ENCODE measurements at regions not wholly inside any gene's neighbourhood (a gene's known extent, or its start where the extent isn't known, plus 50 kb on each side); places are given as distances from the start of the nearest gene placed in this dataset.

- DNase-seq: no peak
These were observed 53.8 kb downstream of the ADM start for GRCh38 chr11:10358696-10359095.

- DNase-seq: no peak
These were observed 54.3 kb downstream of the ADM start for GRCh38 chr11:10359171-10359570.

DNA sequence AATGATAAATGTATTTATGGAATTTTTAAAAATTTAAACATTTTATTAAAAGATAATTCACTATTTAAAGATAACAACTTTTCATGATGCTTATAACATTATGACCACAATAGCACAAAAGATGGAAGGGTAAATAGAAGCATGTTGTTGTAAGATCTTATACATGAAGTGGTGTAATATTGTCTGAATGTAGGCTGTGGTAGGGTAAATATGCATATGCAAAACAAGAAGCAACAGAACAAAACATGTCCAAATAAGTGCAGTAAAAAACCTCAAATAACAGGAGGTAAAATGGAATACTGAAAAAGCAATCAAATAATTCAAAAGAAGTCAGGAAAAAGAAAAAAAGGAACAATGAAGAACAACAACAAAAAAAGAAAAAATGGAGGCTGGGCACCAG is 56.0 kb downstream of the ADM start:
- no peak for DNase-seq

DNA sequence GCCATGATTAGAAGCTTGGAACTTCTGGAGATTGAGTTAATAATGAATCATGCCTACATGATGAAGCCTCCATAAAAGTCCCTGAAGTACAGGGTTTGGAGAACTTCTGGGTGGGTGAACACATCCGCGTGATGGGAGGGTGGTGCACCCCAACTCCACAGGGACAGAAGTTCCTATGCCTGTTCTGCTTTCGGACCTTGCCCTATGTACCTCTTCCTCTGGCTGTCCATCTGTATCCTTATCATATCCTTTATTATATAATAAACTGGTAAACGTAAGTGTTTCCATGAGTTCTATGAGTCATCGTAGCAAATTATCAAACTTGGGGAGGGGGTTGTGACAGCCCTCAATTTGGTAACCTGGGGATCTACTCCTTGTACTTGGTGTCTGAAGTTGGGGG is 60.2 kb downstream of the ADM start:
- no peak for DNase-seq

DNA sequence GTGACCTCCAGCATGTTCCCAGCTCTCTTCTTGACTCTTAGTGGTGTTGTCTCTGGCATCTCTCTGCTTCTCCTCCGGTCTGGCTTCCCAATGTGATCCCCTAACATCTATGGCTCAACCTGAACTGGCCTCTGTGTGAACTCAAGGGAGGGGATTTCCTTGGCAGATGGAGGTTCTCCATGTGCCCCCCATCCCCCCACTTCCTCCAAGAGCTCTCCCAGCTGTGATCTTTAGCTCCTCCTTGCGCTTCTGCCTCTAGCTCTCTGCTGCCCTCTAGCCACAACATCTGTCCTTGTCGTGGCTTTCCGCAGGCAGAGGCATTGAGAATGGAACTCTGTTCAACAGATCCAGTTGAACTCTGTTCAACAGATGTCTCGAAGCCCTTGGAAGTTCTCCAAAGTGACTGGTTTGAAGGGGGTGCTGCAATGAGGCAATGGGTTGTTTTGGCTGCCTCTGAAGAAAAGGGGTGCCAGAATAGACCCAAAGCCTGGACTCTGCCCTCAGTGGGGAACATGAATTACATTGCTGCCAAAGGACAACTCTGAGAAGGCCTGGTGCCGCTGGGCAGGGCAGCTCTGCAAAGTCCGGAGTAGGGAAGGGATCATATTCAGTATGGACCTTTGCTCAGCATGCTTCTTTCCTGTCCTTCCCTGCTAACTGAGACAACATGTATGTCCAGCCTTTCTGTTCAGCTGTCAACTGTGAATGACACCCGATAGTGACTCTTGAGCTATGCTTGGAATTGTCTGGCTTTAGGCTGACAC is 61.9 kb downstream of the ADM start:
- DNase-seq: peak; percentile 92

GRCh38 chr11:10371926-10372641 is 67.2 kb downstream of the ADM start:
- no peak for DNase-seq

DNA sequence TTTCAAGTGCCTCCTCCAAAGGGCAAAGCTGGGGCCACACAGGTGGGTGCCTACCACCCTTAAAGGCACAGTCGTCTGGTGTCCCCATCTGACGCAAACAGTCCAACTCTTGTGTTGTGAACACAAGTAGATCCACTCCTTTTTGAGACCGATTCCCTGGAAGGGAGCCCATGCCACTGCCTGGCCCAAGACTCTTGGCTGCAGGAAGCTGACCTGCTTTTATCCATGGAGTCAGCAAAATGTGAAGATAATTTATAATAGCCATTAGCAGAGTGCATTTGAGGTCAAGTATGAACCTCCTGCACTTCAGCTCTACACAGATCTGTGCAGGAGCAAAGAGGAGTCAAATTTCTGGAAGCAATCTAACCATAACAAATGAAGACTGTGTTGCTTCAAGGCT is 68.5 kb downstream of the ADM start:
- DNase-seq: no peak

DNA sequence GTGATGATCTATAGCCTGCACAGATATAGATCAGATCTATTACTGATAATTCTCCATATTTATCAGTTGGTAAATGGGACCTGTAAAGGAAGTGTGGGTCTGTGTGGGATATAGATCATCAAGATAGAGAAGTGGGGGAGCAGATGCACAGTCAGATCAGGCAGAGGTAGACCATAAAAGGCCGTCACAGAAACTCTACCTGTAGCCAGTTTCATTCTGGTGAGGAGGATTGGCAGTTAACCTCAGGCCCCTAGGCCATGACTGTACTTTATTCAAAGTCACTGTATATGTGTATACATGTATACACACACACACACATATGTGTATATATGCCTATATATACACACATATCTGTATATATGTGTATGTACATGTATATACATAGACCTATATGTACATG is 69.1 kb downstream of the ADM start:
- DNase-seq: no peak

DNA sequence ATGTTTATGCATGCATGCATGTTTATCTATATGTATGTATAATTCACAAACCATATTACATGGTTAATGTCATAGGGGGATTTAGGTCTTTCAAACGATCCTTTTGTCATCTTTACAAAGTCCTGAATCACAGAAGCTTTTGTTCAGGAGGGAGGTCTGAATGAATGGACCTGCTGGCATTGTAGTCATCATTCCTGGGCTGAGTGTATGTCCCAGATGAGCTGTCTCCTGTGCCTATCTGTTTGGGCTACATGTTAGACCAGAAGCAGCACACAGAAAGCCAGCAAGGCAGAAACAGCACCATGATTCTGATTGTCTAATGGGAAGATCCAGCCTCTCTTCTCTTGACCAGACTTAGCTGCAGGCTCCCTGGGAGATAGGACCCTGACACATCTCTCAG is 69.5 kb downstream of the ADM start:
- DNase-seq: no peak

GRCh38 chr11:10375280-10375971 is 70.6 kb downstream of the ADM start:
- DNase-seq: peak; percentile 97

DNA sequence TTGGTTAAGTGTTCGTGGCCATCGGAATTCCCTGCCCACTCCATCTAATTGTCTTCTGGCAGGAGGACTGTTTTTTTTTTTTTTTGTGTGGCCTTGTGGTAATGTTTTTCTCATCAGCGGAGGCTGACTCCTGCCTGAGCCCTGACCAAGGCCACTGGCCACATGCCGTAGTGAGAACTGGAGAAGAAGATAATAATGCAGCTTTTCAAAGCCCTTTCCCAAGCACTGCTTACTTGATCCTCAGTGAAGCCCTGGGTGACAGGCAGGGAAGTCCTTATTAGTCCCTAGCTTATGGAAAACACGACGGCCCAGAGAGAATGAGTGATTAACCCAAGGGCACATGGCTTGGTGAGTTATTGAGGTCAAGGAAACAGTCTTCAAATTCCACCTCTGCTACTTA is 71.2 kb downstream of the ADM start:
- no peak for DNase-seq

GRCh38 chr11:10377183-10377582 is 72.3 kb downstream of the ADM start:
- DNase-seq: no peak

DNA sequence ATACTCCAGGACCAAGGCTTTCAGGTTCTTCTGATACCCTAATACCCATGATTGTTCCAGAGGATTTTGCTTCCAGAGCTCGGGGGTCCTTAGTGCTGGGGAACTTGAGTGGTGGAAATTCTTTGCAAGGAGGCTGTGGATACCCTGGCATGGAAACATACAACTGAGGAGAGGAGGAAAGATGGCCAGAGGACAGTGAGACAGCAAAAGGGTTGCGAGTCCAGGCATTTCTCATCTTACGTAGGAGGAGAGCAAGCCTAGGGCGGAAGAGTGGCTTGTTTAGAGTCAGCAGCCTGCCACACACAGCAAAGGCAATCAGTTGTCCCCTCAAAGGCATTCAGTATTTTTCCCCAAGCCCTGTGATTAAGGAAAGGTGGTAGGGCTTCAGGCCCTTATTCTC is 73.5 kb downstream of the ADM start:
- no peak for DNase-seq

DNA sequence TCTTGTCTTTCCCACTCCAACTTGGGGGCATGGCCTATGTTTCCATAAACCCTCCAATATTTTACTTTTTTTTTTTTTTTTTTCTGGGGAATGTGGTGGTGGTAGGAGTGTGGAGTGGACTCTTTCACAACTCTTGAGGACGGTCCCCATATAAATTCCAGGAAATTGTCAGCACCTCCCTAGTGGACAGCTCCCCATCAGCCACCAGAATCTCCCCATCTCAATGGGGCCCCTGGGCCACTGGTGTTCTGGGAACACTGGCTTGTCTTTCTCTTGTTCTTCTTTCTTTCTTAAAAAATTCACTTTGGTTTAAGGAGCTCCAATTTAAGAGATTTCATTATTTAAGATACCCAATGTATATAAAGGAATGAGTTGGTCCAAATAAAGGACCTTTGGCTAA is 74.1 kb downstream of the ADM start:
- DNase-seq: no peak

DNA sequence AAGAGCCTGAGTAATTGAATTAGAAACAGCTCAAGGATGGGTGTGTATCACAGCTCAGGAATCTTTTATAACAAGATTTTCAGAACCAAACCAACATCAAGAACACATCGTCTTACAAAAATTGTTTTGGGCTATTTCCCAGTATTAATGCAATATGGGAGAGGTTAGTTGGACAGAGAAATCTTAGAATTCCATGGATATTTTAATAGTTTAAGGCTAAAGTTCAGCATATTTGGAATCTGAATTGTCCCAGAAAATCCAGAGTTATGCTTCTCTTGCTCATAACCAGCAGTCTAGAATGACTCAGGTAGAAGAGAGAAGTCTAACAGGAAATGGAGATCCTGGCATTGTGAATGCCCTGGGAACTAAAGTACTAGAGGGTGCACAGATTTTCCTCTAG is 74.6 kb downstream of the ADM start:
- peak; percentile 85 for DNase-seq

DNA sequence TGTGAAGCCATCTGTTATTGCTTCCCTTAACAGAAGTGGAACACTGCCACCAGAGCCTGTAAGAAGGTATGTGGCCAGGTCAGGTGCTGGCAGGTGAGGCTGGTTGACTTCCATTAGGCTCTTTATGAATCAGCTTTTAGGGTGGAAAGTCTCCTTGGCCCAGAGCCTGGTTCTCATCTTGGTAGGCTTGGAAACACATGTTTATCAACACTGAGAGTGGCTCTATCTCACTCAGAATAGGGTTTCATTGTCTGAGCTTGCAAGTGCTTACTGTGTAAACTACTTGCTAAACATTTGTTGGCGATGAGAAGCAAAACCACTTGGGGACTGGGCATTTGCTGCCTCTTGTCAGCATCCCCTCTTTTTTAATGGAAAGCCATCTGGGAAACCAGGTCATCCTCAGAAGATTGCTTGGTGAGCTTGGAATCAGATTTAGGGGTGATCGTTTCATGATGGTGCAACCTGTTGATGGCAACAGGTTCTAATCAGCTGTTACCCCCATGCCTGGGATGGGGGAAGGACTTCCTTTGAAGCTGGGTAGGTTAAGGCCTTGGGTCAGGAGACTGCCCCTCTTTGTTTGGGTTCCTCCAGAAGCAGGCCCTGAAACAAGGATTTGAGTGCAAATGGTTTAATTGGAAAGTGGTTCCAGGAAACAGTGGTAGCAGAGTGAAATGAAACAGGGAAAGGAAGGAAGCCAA is 75.0 kb upstream of the AMPD3 start:
- peak; percentile 39 for DNase-seq

GRCh38 chr11:10380921-10381320 is 74.1 kb upstream of the AMPD3 start:
- DNase-seq: no peak

DNA sequence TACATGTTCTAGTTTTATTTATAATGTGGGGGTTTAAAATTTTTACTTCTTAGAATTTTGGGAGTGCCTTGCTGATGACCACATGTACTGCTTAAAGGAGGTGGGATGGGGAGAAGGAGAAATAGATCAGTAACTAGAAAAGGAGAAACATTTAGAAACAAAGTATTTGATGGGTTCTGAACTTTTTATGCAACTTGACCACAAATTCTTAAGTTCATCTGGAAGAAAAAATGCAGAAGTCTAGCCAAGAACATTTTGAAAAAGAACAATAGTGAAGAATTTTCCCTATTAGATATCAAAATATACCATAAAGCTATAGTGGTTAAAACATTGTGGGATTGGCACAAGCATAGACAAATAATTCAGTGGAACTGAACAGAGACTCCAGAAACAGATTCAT is 73.3 kb upstream of the AMPD3 start:
- peak; percentile 77 for DNase-seq

- no peak for DNase-seq
These were observed 72.5 kb upstream of the AMPD3 start for GRCh38 chr11:10382518-10382917.

DNA sequence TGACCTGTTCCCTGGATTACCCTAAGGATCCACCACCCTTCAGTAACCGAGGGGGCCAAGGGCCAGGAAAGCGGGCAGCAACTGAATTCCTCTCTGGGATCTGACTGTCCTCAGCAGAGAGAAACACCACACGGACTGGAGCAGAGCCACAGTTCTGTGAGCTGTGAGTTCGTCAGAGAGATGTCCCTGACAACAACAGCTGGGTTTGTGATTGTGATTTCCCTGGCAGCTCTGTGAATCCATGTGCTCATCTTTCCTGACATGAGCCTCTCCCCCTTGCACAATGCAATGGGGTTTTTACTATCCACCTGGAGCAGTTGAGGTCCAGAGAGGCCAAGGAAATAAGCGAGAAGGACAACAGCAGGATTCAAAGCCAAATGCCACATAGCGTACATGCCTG is 69.4 kb upstream of the AMPD3 start:
- no peak for DNase-seq

- DNase-seq: no peak
These were observed 68.7 kb upstream of the AMPD3 start for GRCh38 chr11:10386361-10386760.

- no peak for DNase-seq
These were observed 68.2 kb upstream of the AMPD3 start for GRCh38 chr11:10386861-10387205.
